ENCODE measurements at regions not wholly inside any gene's neighbourhood (a gene's known extent, or its start where the extent isn't known, plus 50 kb on each side); places are given as distances from the start of the nearest gene placed in this dataset.

GRCh38 chr5:82363524-82363923 is 85.4 kb upstream of the RPS23 start:
- no peak for DNase-seq (ENCODE audit: low read depth, low spot score)

GRCh38 chr5:82362636-82363035 is 84.5 kb upstream of the RPS23 start:
- DNase-seq (ENCODE audit: low read depth, low spot score) = no peak

GRCh38 chr5:82360022-82360421 is 81.9 kb upstream of the RPS23 start:
- DNase-seq (ENCODE audit: low read depth, low spot score) = no peak

GRCh38 chr5:82359272-82359671 is 81.1 kb upstream of the RPS23 start:
- DNase-seq (ENCODE audit: low read depth, low spot score) = no peak

- DNase-seq (ENCODE audit: low read depth, low spot score) = no peak
Observed at GRCh38 chr5:82358457-82358856, 80.3 kb upstream of the RPS23 start.

- no peak for DNase-seq (ENCODE audit: low read depth, low spot score)
Observed at GRCh38 chr5:82356808-82357671, 78.9 kb upstream of the RPS23 start.

GRCh38 chr5:82356021-82356420 is 77.9 kb upstream of the RPS23 start:
- DNase-seq (ENCODE audit: low read depth, low spot score) = no peak

GRCh38 chr5:82355496-82355895 is 77.3 kb upstream of the RPS23 start:
- DNase-seq (ENCODE audit: low read depth, low spot score) = no peak

GRCh38 chr5:82355053-82355452 is 76.9 kb upstream of the RPS23 start:
- no peak for DNase-seq (ENCODE audit: low read depth, low spot score)

- DNase-seq (ENCODE audit: low read depth, low spot score) = no peak
Observed at GRCh38 chr5:82354543-82354942, 76.4 kb upstream of the RPS23 start.

- DNase-seq (ENCODE audit: low read depth, low spot score) = no peak
Observed at GRCh38 chr5:82353522-82353921, 75.4 kb upstream of the RPS23 start.

- DNase-seq (ENCODE audit: low read depth, low spot score) = no peak
Observed at GRCh38 chr5:82352146-82352791, 74.1 kb upstream of the RPS23 start.

GRCh38 chr5:82351754-82352145 is 73.6 kb upstream of the RPS23 start:
- DNase-seq (ENCODE audit: low read depth, low spot score) = no peak

- no peak for DNase-seq (ENCODE audit: low read depth, low spot score)
Observed at GRCh38 chr5:82351297-82351696, 73.1 kb upstream of the RPS23 start.

GRCh38 chr5:82349652-82350051 is 71.5 kb upstream of the RPS23 start:
- no peak for DNase-seq (ENCODE audit: low read depth, low spot score)

GRCh38 chr5:82348784-82349425 is 70.8 kb upstream of the RPS23 start:
- no peak for DNase-seq (ENCODE audit: low read depth, low spot score)

- DNase-seq (ENCODE audit: low read depth, low spot score) = no peak
Observed at GRCh38 chr5:82347201-82347865, 69.2 kb upstream of the RPS23 start.

GRCh38 chr5:82346399-82347165 is 68.4 kb upstream of the RPS23 start:
- DNase-seq (ENCODE audit: low read depth, low spot score) = no peak

GRCh38 chr5:82345108-82345507 is 67.0 kb upstream of the RPS23 start:
- no peak for DNase-seq (ENCODE audit: low read depth, low spot score)

GRCh38 chr5:82341325-82341724 is 63.2 kb upstream of the RPS23 start:
- no peak for DNase-seq (ENCODE audit: low read depth, low spot score)

- no peak for DNase-seq (ENCODE audit: low read depth, low spot score)
Observed at GRCh38 chr5:82340799-82341198, 62.6 kb upstream of the RPS23 start.
